ENCODE measurements at regions not wholly inside any gene's neighbourhood (a gene's known extent, or its start where the extent isn't known, plus 50 kb on each side); places are given as distances from the start of the nearest gene placed in this dataset.
"Not testable (repeated sequence)": the region's sequence is repeated elsewhere in the genome, so short reads cannot be mapped to it uniquely, and the experiment has no call there.

- no peak for DNase-seq (ENCODE audit: low spot score)
These were observed 253.1 kb upstream of the DUSP10 start for GRCh38 chr1:221994939-221995338.

GRCh38 chr1:221994274-221994698, 252.4 kb upstream of the DUSP10 start:
- DNase-seq (ENCODE audit: low spot score), result no peak

GRCh38 chr1:221993444-221993948, 251.6 kb upstream of the DUSP10 start:
- no peak for DNase-seq (ENCODE audit: low spot score)

GRCh38 chr1:221992427-221992826, 250.5 kb upstream of the DUSP10 start:
- DNase-seq (ENCODE audit: low spot score), result no peak

- DNase-seq (ENCODE audit: low spot score), result no peak
These were observed 249.3 kb upstream of the DUSP10 start for GRCh38 chr1:221991221-221991620.

- no peak for DNase-seq (ENCODE audit: low spot score)
These were observed 247.9 kb upstream of the DUSP10 start for GRCh38 chr1:221989741-221990140.

GRCh38 chr1:221988829-221989228, 246.9 kb upstream of the DUSP10 start:
- DNase-seq (ENCODE audit: low spot score), result no peak

GRCh38 chr1:221987860-221988520, 246.1 kb upstream of the DUSP10 start:
- DNase-seq (ENCODE audit: low spot score), result no peak

GRCh38 chr1:221983444-221983843, 241.6 kb upstream of the DUSP10 start:
- no peak for DNase-seq (ENCODE audit: low spot score)

GRCh38 chr1:221981461-221981860, 239.6 kb upstream of the DUSP10 start:
- no peak for DNase-seq (ENCODE audit: low spot score)

GRCh38 chr1:221979444-221980032, 237.6 kb upstream of the DUSP10 start:
- no peak for DNase-seq (ENCODE audit: low spot score)

- not testable (repeated sequence) for DNase-seq (ENCODE audit: low spot score)
These were observed 236.9 kb upstream of the DUSP10 start for GRCh38 chr1:221978631-221979334.

GRCh38 chr1:221973787-221974186, 231.9 kb upstream of the DUSP10 start:
- DNase-seq (ENCODE audit: low spot score), result not testable (repeated sequence)

GRCh38 chr1:221972276-221973235, 230.7 kb upstream of the DUSP10 start:
- no peak for DNase-seq (ENCODE audit: low spot score)

- not testable (repeated sequence) for DNase-seq (ENCODE audit: low spot score)
These were observed 229.1 kb upstream of the DUSP10 start for GRCh38 chr1:221971035-221971434.

GRCh38 chr1:221969298-221969858, 227.5 kb upstream of the DUSP10 start:
- DNase-seq (ENCODE audit: low spot score), result not testable (repeated sequence)

- not testable (repeated sequence) for DNase-seq (ENCODE audit: low spot score)
These were observed 225.6 kb upstream of the DUSP10 start for GRCh38 chr1:221967538-221967937.

GRCh38 chr1:221966888-221967287, 225.0 kb upstream of the DUSP10 start:
- DNase-seq (ENCODE audit: low spot score), result not testable (repeated sequence)

- not testable (repeated sequence) for DNase-seq (ENCODE audit: low spot score)
These were observed 224.0 kb upstream of the DUSP10 start for GRCh38 chr1:221965891-221966290.

- DNase-seq (ENCODE audit: low spot score), result no peak
These were observed 223.4 kb upstream of the DUSP10 start for GRCh38 chr1:221965252-221965651.

- DNase-seq (ENCODE audit: low spot score), result no peak
These were observed 221.9 kb upstream of the DUSP10 start for GRCh38 chr1:221963742-221964141.
